KOPT-K1 (cell line): ENCODE measurements at regions not wholly inside any gene's neighbourhood (a gene's known extent, or its start where the extent isn't known, plus 50 kb on each side); places are given as distances from the start of the nearest gene placed in this dataset.

Experiments
- H3K27ac ChIP-seq: fragments of 200-600 bp; sonication (generic); 2 replicates; pipeline ENCODE4 v1.5.1; 2016; ENCODE audit warnings: antibody characterized with exemption, mild to moderate bottlenecking, low read depth, low read length; ENCODE audit not compliant: poor library complexity, severe bottlenecking
- H3K36me3 ChIP-seq: fragments of 200-600 bp; sonication (generic); 2 replicates; pipeline ENCODE4 v1.5.1; 2017; ENCODE audit warnings: antibody characterized with exemption, mild to moderate bottlenecking, low read length, moderate library complexity; ENCODE audit not compliant: insufficient read depth
- H3K9me3 ChIP-seq: fragments of 200-600 bp; sonication (generic); 2 replicates; pipeline ENCODE4 v1.5.1; 2017; ENCODE audit warnings: antibody characterized with exemption, low read length, mild to moderate bottlenecking; ENCODE audit not compliant: insufficient read depth, poor library complexity, severe bottlenecking

- Histone ChIP-seq H3K9me3 (peaks cover 26% of the 10 kb centered on the region), H3K27ac (no peak overlapping the region), H3K36me3 (no peaks in the 10 kb centered on the region)
These were observed 93.0 kb downstream of the MTPAP start for GRCh38 chr10:30256084-30256483.

- H3K27ac ChIP-seq, result no peak overlapping the region
- H3K9me3 ChIP-seq, result peaks cover 26% of the 10 kb centered on the region
- H3K36me3 ChIP-seq, result no peaks in the 10 kb centered on the region
These were observed 94.2 kb downstream of the MTPAP start for GRCh38 chr10:30254926-30255325.

- no peak overlapping the region for H3K27ac ChIP-seq
- peaks cover 14% of the 10 kb centered on the region for H3K9me3 ChIP-seq
- H3K36me3 ChIP-seq, result no peaks in the 10 kb centered on the region
These were observed 100.3 kb downstream of the MTPAP start for GRCh38 chr10:30248728-30249127.

- peaks cover 6% of the 10 kb centered on the region for H3K9me3 ChIP-seq
- no peak overlapping the region for H3K27ac ChIP-seq
- no peaks in the 10 kb centered on the region for H3K36me3 ChIP-seq
These were observed 101.4 kb downstream of the MTPAP start for GRCh38 chr10:30247704-30248103.

- H3K27ac ChIP-seq, result no peak overlapping the region
- H3K36me3 ChIP-seq, result no peaks in the 10 kb centered on the region
- H3K9me3 ChIP-seq, result no peaks in the 10 kb centered on the region
These were observed 107.5 kb downstream of the MTPAP start for GRCh38 chr10:30241422-30242110.

GRCh38 chr10:30238836-30239235 is 110.2 kb downstream of the MTPAP start:
- Histone ChIP-seq H3K36me3 (no peaks in the 10 kb centered on the region), H3K27ac (no peak overlapping the region), H3K9me3 (no peaks in the 10 kb centered on the region)

- no peak overlapping the region for H3K27ac ChIP-seq
- H3K36me3 ChIP-seq, result no peaks in the 10 kb centered on the region
- H3K9me3 ChIP-seq, result no peaks in the 10 kb centered on the region
These were observed 115.7 kb downstream of the MTPAP start for GRCh38 chr10:30233186-30233959.

GRCh38 chr10:30231709-30232108 is 117.4 kb downstream of the MTPAP start:
- H3K9me3 ChIP-seq, result no peaks in the 10 kb centered on the region
- no peaks in the 10 kb centered on the region for H3K36me3 ChIP-seq
- H3K27ac ChIP-seq, result peak overlapping the region; percentile 74

- no peaks in the 10 kb centered on the region for H3K36me3 ChIP-seq
- peak overlapping the region; percentile 74 for H3K27ac ChIP-seq
- no peaks in the 10 kb centered on the region for H3K9me3 ChIP-seq
These were observed 117.9 kb downstream of the MTPAP start for GRCh38 chr10:30231071-30231652.

- Histone ChIP-seq H3K27ac (no peak overlapping the region), H3K36me3 (no peaks in the 10 kb centered on the region), H3K9me3 (no peaks in the 10 kb centered on the region)
These were observed 119.5 kb downstream of the MTPAP start for GRCh38 chr10:30229536-30229935.

- Histone ChIP-seq H3K9me3 (no peaks in the 10 kb centered on the region), H3K36me3 (no peaks in the 10 kb centered on the region), H3K27ac (no peak overlapping the region)
These were observed 120.6 kb downstream of the MTPAP start for GRCh38 chr10:30228417-30229036.

GRCh38 chr10:30227481-30227880 is 121.6 kb downstream of the MTPAP start:
- Histone ChIP-seq H3K36me3 (no peaks in the 10 kb centered on the region), H3K27ac (no peak overlapping the region), H3K9me3 (no peaks in the 10 kb centered on the region)

GRCh38 chr10:30219971-30220751 is 128.9 kb downstream of the MTPAP start:
- H3K27ac ChIP-seq, result no peak overlapping the region
- no peaks in the 10 kb centered on the region for H3K36me3 ChIP-seq
- no peaks in the 10 kb centered on the region for H3K9me3 ChIP-seq

GRCh38 chr10:30216821-30217220 is 132.3 kb downstream of the MTPAP start:
- Histone ChIP-seq H3K27ac (no peak overlapping the region), H3K36me3 (no peaks in the 10 kb centered on the region), H3K9me3 (no peaks in the 10 kb centered on the region)

- Histone ChIP-seq H3K36me3 (no peaks in the 10 kb centered on the region), H3K27ac (no peak overlapping the region), H3K9me3 (no peaks in the 10 kb centered on the region)
These were observed 133.5 kb downstream of the MTPAP start for GRCh38 chr10:30215623-30216022.
